PC-3 (cell line): ENCODE measurements at regions not wholly inside any gene's neighbourhood (a gene's known extent, or its start where the extent isn't known, plus 50 kb on each side); places are given as distances from the start of the nearest gene placed in this dataset.

Source experiments
- ATAC-seq: fragments of 200-7000 bp; cut with Tn5 transposase; 2 replicates; pipeline ENCODE4 v1.9.1; 2020; ENCODE audit warnings: mild to moderate bottlenecking, moderate library complexity
- BruUV-seq: library from RNA; stranded (reverse); fragments of 400-500 nt; replicated peaks from 2 replicates; lab custom pipeline; 2021; lab: Mats Ljungman, UMichigan
- CTCF ChIA-PET: fragments of 300-600 bp; sonication (Branson Sonifier 250); formaldehyde crosslinking; loops from one replicate; lab custom pipeline; 2022; ENCODE audit warnings: antibody characterized with exemption; lab: Charles Lee
- POLR2A ChIA-PET: fragments of 300-600 bp; sonication (Branson Sonifier 250); formaldehyde crosslinking; loops from one replicate; lab custom pipeline; 2022; ENCODE audit warnings: antibody characterized with exemption; ENCODE audit not compliant: unreplicated experiment; lab: Charles Lee
- DNase-seq: peaks from one replicate; pipeline ENCODE4 v3.0.0-alpha.2; 2015
- H2AFZ ChIP-seq: fragments of 300-600 bp; sonication (generic); 2 replicates; pipeline ENCODE4 v1.6.0; 2016; ENCODE audit warnings: antibody characterized with exemption, low read length
- H3F3A ChIP-seq: fragments of 300-600 bp; sonication (generic); one replicate; pipeline ENCODE4 v1.6.0; 2017; ENCODE audit warnings: antibody characterized with exemption, low read length, control low read depth, mild to moderate bottlenecking; ENCODE audit not compliant: unreplicated experiment
- H3K27ac ChIP-seq: fragments of 300-600 bp; sonication (generic); 2 replicates; pipeline ENCODE4 v1.5.1; 2016; ENCODE audit warnings: mild to moderate bottlenecking, low read length
- H3K27me3 ChIP-seq: fragments of 300-600 bp; sonication (generic); 2 replicates; pipeline ENCODE4 v1.6.1; 2016; ENCODE audit warnings: low read length, mixed read lengths
- H3K36me3 ChIP-seq: fragments of 300-600 bp; sonication (generic); 2 replicates; pipeline ENCODE4 v1.6.1; 2016; ENCODE audit warnings: low read depth, mixed run types, low read length, mixed read lengths
- H3K4me1 ChIP-seq: fragments of 300-600 bp; sonication (generic); 2 replicates; pipeline ENCODE4 v1.5.1; 2016; ENCODE audit warnings: low read length; ENCODE audit not compliant: insufficient read depth
- H3K4me2 ChIP-seq: fragments of 300-600 bp; sonication (generic); 2 replicates; pipeline ENCODE4 v1.6.0; 2016; ENCODE audit warnings: low read length
- H3K4me3 ChIP-seq: fragments of 300-600 bp; sonication (generic); 2 replicates; pipeline ENCODE4 v1.5.1; 2016; ENCODE audit warnings: mild to moderate bottlenecking, low read length, mixed read lengths
- H3K79me2 ChIP-seq: fragments of 300-600 bp; sonication (generic); 2 replicates; pipeline ENCODE4 v1.6.1; 2017; ENCODE audit warnings: low read length, mixed read lengths
- H3K9ac ChIP-seq: fragments of 300-600 bp; sonication (generic); 2 replicates; pipeline ENCODE4 v1.6.0; 2016; ENCODE audit warnings: mild to moderate bottlenecking, low read length
- H3K9me2 ChIP-seq: fragments of 300-600 bp; sonication (generic); replicated peaks from 2 replicates; pipeline ENCODE4 v1.6.1; 2016; ENCODE audit warnings: mixed run types, low read length, mixed read lengths
- H3K9me3 ChIP-seq: fragments of 300-600 bp; sonication (generic); 2 replicates; pipeline ENCODE4 v1.6.1; 2016; ENCODE audit warnings: low read length, mixed read lengths
- H4K20me1 ChIP-seq: fragments of 300-600 bp; sonication (generic); 2 replicates; pipeline ENCODE4 v1.6.1; 2016; ENCODE audit warnings: low read length, mixed read lengths
- EZH2 ChIP-seq: fragments of 300-600 bp; sonication (generic); IDR thresholded peaks from one replicate; pipeline ENCODE4 v1.6.1; 2017; ENCODE audit warnings: antibody characterized with exemption, mild to moderate bottlenecking, low read length; ENCODE audit not compliant: unreplicated experiment
- EZH2phosphoT487 ChIP-seq: fragments of 300-600 bp; sonication (generic); IDR thresholded peaks from 2 replicates; pipeline ENCODE4 v1.6.1; 2018; ENCODE audit warnings: mild to moderate bottlenecking, antibody characterized with exemption, low read length, borderline replicate concordance
- intact Hi-C: fragments of 100-400 bp; cut with micrococcal nuclease; formaldehyde crosslinking; loops from 2 replicates; pipeline ENCODE4 v1.9.0; 2023
- TF ChIP-seq, protein P1 (sequence below): fragments of 300-600 bp; sonication (generic); conservative IDR thresholded peaks from 2 replicates; pipeline ENCODE4 v1.5.1; 2017; ENCODE audit warnings: antibody characterized with exemption, low read depth, mild to moderate bottlenecking, low read length

DNA sequence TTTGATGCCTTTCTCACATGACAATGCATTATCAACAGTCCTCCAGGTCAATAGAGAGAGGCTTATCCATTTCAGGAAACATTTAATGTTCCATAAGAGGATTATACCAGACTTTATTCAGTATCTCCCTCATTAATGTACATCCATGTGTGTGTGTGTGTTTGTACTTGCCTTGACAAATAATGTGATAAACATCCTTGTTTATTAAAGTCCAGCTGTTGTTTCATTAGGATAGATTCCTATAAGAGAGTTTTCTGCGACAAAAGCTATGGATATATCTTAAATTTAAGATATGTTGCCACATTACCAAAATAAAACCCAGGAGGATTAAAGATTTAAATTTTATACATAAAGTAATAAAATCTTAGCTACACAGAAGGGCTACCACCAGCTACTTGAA is 492.6 kb downstream of the TOX3 start:
- TF ChIP-seq, protein P1, sequence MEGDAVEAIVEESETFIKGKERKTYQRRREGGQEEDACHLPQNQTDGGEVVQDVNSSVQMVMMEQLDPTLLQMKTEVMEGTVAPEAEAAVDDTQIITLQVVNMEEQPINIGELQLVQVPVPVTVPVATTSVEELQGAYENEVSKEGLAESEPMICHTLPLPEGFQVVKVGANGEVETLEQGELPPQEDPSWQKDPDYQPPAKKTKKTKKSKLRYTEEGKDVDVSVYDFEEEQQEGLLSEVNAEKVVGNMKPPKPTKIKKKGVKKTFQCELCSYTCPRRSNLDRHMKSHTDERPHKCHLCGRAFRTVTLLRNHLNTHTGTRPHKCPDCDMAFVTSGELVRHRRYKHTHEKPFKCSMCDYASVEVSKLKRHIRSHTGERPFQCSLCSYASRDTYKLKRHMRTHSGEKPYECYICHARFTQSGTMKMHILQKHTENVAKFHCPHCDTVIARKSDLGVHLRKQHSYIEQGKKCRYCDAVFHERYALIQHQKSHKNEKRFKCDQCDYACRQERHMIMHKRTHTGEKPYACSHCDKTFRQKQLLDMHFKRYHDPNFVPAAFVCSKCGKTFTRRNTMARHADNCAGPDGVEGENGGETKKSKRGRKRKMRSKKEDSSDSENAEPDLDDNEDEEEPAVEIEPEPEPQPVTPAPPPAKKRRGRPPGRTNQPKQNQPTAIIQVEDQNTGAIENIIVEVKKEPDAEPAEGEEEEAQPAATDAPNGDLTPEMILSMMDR, result no peak
- no peak for TF ChIP-seq EZH2
- TF ChIP-seq EZH2phosphoT487, result no peak
- Histone ChIP-seq H3K9ac (no peak overlapping the region), H4K20me1 (no peaks in the 10 kb centered on the region), H3F3A (no peaks in the 10 kb centered on the region), H3K4me2 (no peak overlapping the region), H3K27ac (no peak overlapping the region), H3K4me3 (no peak overlapping the region), H3K79me2 (no peaks in the 10 kb centered on the region), H3K36me3 (no peaks in the 10 kb centered on the region), H2AFZ (no peak overlapping the region), H3K9me3 (no peaks in the 10 kb centered on the region), H3K27me3 (no peaks in the 10 kb centered on the region), H3K4me1 (no peaks in the 10 kb centered on the region), H3K9me2 (no peaks in the 10 kb centered on the region)
- POLR2A ChIA-PET, result no interaction called here
- ATAC-seq (no peak), DNase-seq (no peak)
- intact Hi-C loops, result no loop called here
- BruUV-seq, result no TSS peak
- CTCF ChIA-PET, result no interaction called here

DNA sequence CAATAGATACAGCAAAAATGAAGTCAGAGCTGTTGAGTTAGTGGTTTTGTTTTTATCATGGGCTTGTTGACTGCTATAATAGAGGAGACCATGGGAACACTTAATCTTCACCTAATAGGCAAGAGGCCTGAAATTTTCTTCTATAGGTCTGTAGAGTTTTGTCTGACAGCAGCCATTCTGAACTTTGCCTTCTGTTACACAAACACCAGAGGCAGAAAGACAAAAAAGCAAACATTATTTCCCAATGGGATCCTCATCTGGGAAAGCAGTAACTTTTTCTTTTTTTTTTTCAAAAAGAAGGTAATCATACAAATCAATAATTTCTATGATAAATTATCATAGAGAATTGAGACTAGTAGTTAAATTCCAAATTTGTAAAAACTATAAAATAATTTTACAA is 494.1 kb downstream of the TOX3 start:
- Histone ChIP-seq H3K4me1 (no peaks in the 10 kb centered on the region), H3K27ac (no peak overlapping the region), H3K9me2 (no peaks in the 10 kb centered on the region), H3F3A (no peaks in the 10 kb centered on the region), H3K9me3 (no peaks in the 10 kb centered on the region), H3K4me3 (no peak overlapping the region), H3K36me3 (no peaks in the 10 kb centered on the region), H3K79me2 (no peaks in the 10 kb centered on the region), H3K4me2 (no peak overlapping the region), H3K9ac (no peak overlapping the region), H4K20me1 (no peaks in the 10 kb centered on the region), H3K27me3 (no peaks in the 10 kb centered on the region), H2AFZ (no peak overlapping the region)
- no TSS peak for BruUV-seq
- ATAC-seq (no peak), DNase-seq (no peak)
- ChIA-PET POLR2A (no interaction called here), CTCF (interaction anchor here (0.6 kb wide), 1 partner anchor 22 kb away, joined by 3 read pairs; no protein-coding TSS in a partner anchor)
- intact Hi-C loops, result no loop called here
- TF ChIP-seq EZH2 (no peak), EZH2phosphoT487 (no peak)
- TF ChIP-seq, protein P1, result no peak

DNA sequence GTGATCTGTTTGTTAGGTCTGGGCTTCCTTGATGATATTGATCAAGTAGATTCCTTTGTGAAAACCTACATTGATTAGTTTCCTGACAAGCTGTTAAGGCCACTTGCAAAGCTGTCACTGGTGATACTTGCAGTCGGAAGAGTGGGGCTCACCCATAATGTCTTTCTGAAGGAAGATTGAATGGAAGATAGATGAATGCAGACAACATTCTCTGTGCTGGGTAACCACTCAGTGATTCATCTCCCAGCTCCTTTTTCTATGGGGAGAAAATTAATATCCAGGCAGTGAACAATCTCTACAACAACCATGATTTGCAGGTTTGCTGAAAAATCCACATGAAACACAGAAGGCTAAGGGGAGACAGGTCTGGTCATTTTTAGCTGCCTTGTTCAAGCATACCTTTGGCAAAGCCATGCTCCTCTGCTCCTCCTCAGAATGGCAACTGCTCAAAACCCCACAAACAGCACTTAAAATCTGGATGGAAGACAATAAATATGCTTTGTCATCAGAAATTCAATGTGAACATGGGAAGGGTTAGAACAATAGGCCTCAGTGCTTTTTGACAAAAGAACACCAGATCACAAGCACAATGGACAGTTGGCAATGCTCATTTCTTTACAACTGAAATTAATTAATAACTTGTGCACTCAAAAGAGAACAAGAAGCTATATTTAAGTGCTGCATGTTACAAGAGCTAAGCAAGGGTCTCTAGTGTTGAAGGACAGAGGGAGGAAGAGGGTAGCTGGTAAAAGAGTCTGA is 495.4 kb downstream of the TOX3 start:
- no peak overlapping the region for H3K4me2 ChIP-seq
- no peaks in the 10 kb centered on the region for H3F3A ChIP-seq
- POLR2A ChIA-PET, result no interaction called here
- intact Hi-C loops, result no loop called here
- CTCF ChIA-PET, result no interaction called here
- H3K4me3 ChIP-seq, result no peak overlapping the region
- no peak overlapping the region for H2AFZ ChIP-seq
- no peak for ATAC-seq
- H3K27me3 ChIP-seq, result no peaks in the 10 kb centered on the region
- no peaks in the 10 kb centered on the region for H3K79me2 ChIP-seq
- no peak overlapping the region for H3K9ac ChIP-seq
- H3K36me3 ChIP-seq, result no peaks in the 10 kb centered on the region
- H3K4me1 ChIP-seq, result no peaks in the 10 kb centered on the region
- H3K9me2 ChIP-seq, result no peaks in the 10 kb centered on the region
- no peak for TF ChIP-seq EZH2
- TF ChIP-seq, protein P1, result no peak
- TF ChIP-seq EZH2phosphoT487, result no peak
- BruUV-seq, result no TSS peak
- H3K9me3 ChIP-seq, result no peaks in the 10 kb centered on the region
- no peak for DNase-seq
- H4K20me1 ChIP-seq, result no peaks in the 10 kb centered on the region
- H3K27ac ChIP-seq, result no peak overlapping the region
